ENCODE measurements at regions not wholly inside any gene's neighbourhood (a gene's known extent, or its start where the extent isn't known, plus 50 kb on each side); places are given as distances from the start of the nearest gene placed in this dataset.

DNA sequence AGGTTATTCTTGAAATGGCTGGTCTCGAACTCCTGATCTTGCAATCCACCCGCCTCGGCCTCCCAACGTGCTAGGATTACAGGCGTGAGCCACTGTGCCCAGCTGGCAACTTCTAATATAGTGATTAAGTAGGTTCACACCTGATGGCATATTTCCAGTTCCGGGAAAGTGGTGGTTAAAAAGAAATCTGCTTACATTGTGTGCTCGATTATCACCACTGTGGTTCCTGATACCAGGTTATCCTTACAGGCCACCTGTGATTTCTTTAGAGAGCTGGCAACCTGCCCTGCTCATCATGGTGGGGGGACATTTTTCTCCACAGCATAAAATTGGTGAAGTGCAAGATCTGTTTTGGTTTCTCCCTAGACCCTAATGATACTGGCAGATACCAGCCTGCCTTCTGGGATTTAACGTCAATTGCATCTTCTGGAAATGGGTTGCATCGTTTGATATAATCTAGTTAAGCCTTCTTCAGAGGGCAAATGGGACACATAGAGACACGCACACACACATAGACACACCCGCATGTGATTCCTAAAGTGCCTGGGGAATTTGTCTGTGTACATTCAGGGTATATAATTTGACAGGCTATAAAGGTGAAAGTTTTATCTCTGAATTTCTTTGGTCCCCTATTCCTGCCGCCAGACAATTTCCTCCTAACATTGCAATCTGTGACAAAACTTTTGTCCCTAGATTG is 49.7 kb upstream of the CITED2 start:
- TF ChIP-seq, protein P1, sequence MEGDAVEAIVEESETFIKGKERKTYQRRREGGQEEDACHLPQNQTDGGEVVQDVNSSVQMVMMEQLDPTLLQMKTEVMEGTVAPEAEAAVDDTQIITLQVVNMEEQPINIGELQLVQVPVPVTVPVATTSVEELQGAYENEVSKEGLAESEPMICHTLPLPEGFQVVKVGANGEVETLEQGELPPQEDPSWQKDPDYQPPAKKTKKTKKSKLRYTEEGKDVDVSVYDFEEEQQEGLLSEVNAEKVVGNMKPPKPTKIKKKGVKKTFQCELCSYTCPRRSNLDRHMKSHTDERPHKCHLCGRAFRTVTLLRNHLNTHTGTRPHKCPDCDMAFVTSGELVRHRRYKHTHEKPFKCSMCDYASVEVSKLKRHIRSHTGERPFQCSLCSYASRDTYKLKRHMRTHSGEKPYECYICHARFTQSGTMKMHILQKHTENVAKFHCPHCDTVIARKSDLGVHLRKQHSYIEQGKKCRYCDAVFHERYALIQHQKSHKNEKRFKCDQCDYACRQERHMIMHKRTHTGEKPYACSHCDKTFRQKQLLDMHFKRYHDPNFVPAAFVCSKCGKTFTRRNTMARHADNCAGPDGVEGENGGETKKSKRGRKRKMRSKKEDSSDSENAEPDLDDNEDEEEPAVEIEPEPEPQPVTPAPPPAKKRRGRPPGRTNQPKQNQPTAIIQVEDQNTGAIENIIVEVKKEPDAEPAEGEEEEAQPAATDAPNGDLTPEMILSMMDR (IDR thresholded peaks at IDR 0.05) = no peak
- no peak for TF ChIP-seq POLR2A (IDR thresholded peaks at IDR 0.05)

Measured in heart left ventricle (tissue), 13 donors.